ENCODE measurements at regions not wholly inside any gene's neighbourhood (a gene's known extent, or its start where the extent isn't known, plus 50 kb on each side); places are given as distances from the start of the nearest gene placed in this dataset.
"Not testable (repeated sequence)": the region's sequence is repeated elsewhere in the genome, so short reads cannot be mapped to it uniquely, and the experiment has no call there.

DNA sequence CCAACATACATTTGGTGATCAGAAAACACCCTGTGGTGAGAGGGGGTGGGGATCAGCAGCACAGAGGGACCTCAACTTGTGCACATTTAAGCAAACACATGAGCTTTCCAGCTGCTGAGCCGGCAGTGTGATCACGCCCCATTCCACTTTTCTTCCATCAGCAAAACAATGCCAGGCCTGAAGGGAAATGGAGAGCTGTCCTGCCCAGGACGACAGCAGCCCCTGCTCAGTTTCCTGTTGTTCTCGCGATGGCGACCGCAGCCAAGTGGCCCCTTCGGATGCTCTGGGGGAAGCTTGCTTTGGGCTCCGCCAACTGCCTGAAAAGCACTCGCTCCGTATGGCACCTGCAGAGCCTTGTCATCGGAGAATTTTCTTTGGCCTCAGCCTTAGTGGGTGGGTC, 272.3 kb downstream of the FOXL1 start:
- Mint-ChIP-seq H3K27ac (no peak overlapping the region), H3K27me3 (peaks cover 6 to 17% (median 7%) of the 10 kb centered on the region in 3 donors), H3K36me3 (no peaks in the 10 kb centered on the region), H3K4me3 (no peak overlapping the region), H3K9me3 (peaks cover 0 to 2% (median 0%) of the 10 kb centered on the region in 7 donors), H3K4me1 (no peaks in the 10 kb centered on the region)
- ATAC-seq (ENCODE audit: low read depth in 2 of 2) (no peak), DNase-seq (no peak)

DNA sequence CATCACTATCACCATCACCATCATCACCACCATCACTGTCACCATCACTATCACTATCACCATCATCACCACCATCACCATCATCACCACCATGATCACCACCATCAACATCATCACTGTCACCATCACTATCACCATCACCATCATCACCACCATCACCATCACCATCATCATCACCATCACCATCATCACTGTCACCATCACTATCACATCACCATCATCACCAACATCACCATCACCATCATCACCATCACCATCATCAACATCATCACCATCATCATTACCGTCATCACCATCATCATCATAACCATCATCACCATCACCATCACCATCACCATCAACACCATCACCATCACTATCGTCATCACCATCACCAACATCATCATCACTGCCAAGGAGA, 273.8 kb downstream of the FOXL1 start:
- ATAC-seq (ENCODE audit: low read depth in 2 of 2), result no peak
- no peak for DNase-seq

DNA sequence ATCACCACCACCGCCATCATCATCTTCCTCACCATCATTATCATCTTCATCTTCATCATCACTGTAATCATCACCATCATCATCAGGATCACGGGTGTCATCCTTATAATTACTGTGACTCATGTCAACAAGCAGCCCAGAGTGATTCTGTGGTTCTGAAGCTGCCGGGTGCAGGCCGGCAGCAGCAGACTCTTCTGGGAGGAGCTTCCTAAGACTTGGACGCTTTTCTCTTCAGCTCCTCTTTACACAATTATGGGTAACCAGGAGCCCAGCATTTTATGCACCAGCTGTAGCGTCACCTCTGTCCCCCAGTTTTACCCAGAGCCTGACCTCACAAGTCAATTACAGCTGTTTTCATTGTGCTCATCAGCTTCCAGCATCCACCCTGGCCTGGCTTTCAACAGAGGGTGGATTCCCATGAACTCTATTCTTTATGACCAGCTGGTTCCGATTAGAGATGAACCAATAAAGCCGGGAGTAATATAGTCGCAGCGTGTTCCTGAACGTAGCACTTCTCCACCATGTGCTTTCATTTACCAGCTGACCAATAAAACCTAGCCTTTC, 275.8 kb downstream of the FOXL1 start:
- ATAC-seq (ENCODE audit: low read depth in 2 of 2) (no peak), DNase-seq (no peak)
- H3K4me1 Mint-ChIP-seq, result no peaks in the 10 kb centered on the region
- no peaks in the 10 kb centered on the region for H3K36me3 Mint-ChIP-seq
- no peaks in the 10 kb centered on the region for H3K9me3 Mint-ChIP-seq
- H3K4me3 Mint-ChIP-seq, result peak overlapping the region in 1 of 8 donors; percentile 64
- H3K27ac Mint-ChIP-seq, result no peak overlapping the region
- H3K27me3 Mint-ChIP-seq, result peaks cover 2 to 9% (median 7%) of the 10 kb centered on the region in 3 donors

More for the DNA sequence above, 273.8 kb downstream of the FOXL1 start:
- Mint-ChIP-seq H3K9me3 (no peaks in the 10 kb centered on the region), H3K36me3 (no peaks in the 10 kb centered on the region), H3K27ac (no peak overlapping the region), H3K4me1 (no peaks in the 10 kb centered on the region), H3K27me3 (peaks cover 6 to 17% (median 7%) of the 10 kb centered on the region in 3 donors), H3K4me3 (no peak overlapping the region)

DNA sequence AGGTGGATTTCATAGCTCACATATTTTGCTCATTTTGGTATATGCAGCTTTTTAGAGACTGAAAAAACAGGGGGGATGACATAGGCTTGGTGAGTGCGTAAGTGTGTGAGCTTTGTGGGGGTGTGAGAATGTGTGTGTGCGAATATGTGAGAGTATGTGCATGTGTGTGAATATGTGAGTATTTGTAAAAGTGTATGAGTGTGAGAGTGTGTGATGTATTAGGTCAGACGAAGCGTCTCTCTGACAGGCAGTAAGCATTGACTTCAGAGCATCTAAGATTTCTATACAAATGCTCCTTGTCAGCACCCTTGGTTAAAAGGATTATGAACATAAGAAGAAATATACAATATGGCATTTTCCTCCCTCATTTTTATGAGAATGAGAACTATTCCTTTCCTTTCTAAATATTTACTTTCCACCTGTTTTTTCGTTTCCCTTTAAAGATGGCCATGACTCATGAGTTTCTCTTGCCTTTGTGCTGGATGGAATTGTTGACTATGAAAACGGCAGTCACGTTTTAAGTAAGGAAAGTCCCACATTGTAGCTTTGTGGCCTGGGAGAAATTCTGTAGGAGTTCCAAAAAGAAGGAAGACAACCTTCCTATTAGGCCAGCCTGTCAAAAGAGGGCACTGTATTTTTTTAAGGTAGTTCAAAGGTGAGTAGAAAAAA, 276.4 kb downstream of the FOXL1 start:
- Mint-ChIP-seq H3K27me3 (peaks cover 0 to 9% (median 7%) of the 10 kb centered on the region in 3 donors), H3K36me3 (no peaks in the 10 kb centered on the region), H3K4me1 (no peaks in the 10 kb centered on the region), H3K9me3 (no peaks in the 10 kb centered on the region), H3K4me3 (no peak overlapping the region), H3K27ac (no peak overlapping the region)
- no peak for ATAC-seq (ENCODE audit: low read depth in 2 of 2)
- no peak for DNase-seq

GRCh38 chr16:86856946-86857586, 278.7 kb downstream of the FOXL1 start:
- no peak overlapping the region for H3K4me3 Mint-ChIP-seq
- no peak overlapping the region for H3K27ac Mint-ChIP-seq
- no peaks in the 10 kb centered on the region for H3K36me3 Mint-ChIP-seq
- no peaks in the 10 kb centered on the region for H3K9me3 Mint-ChIP-seq
- H3K27me3 Mint-ChIP-seq, result peaks cover 0 to 7% (median 4%) of the 10 kb centered on the region in 3 donors
- no peak for ATAC-seq (ENCODE audit: low read depth in 2 of 2)
- H3K4me1 Mint-ChIP-seq, result no peaks in the 10 kb centered on the region
- DNase-seq, result no peak

DNA sequence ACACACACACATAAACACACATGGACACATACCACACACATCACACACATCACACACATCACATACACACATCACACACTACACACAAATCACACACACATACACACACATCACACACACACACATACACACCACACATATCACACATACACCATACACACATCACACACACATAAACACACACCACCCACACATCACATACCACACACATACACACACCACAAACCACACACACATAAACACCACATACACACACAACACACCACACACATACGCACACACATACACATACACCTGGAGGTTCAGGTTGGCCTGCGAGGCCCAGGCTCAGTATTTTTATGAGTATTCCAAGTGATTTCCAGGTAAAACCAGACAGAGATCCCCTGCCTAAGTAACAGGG, 279.5 kb downstream of the FOXL1 start:
- DNase-seq (no peak), ATAC-seq (ENCODE audit: low read depth in 2 of 2) (no peak)
- H3K4me3 Mint-ChIP-seq, result no peak overlapping the region
- no peaks in the 10 kb centered on the region for H3K9me3 Mint-ChIP-seq
- no peak overlapping the region for H3K27ac Mint-ChIP-seq
- H3K27me3 Mint-ChIP-seq, result peaks cover 0 to 7% (median 4%) of the 10 kb centered on the region in 3 donors
- H3K36me3 Mint-ChIP-seq, result no peaks in the 10 kb centered on the region
- no peaks in the 10 kb centered on the region for H3K4me1 Mint-ChIP-seq

- no peak for ATAC-seq (ENCODE audit: low read depth in 2 of 2)
- Mint-ChIP-seq H3K27ac (no peak overlapping the region), H3K9me3 (no peaks in the 10 kb centered on the region), H3K4me1 (no peaks in the 10 kb centered on the region), H3K27me3 (peaks cover 0 to 7% (median 4%) of the 10 kb centered on the region in 3 donors), H3K36me3 (no peaks in the 10 kb centered on the region), H3K4me3 (no peak overlapping the region)
- DNase-seq, result no peak
Measured at GRCh38 chr16:86858501-86858900, 280.2 kb downstream of the FOXL1 start.

GRCh38 chr16:86861270-86861858, 283.0 kb downstream of the FOXL1 start:
- not testable (repeated sequence) for H3K36me3 Mint-ChIP-seq; DNase-seq; H3K27ac Mint-ChIP-seq; H3K4me1 Mint-ChIP-seq; H3K9me3 Mint-ChIP-seq; ATAC-seq (ENCODE audit: low read depth in 2 of 2); H3K4me3 Mint-ChIP-seq; H3K27me3 Mint-ChIP-seq

GRCh38 chr16:86862595-86863280, 284.4 kb downstream of the FOXL1 start:
- Mint-ChIP-seq H3K9me3 (peaks cover 0 to 9% (median 6%) of the 10 kb centered on the region in 7 donors), H3K27ac (no peak overlapping the region), H3K27me3 (no peaks in the 10 kb centered on the region), H3K36me3 (no peaks in the 10 kb centered on the region), H3K4me3 (no peak overlapping the region), H3K4me1 (no peaks in the 10 kb centered on the region)
- no peak for ATAC-seq (ENCODE audit: low read depth in 2 of 2)
- DNase-seq, result no peak

- H3K27me3 Mint-ChIP-seq, result peaks cover 0 to 5% (median 3%) of the 10 kb centered on the region in 3 donors
- H3K4me1 Mint-ChIP-seq, result no peaks in the 10 kb centered on the region
- peaks cover 0 to 9% (median 6%) of the 10 kb centered on the region in 7 donors for H3K9me3 Mint-ChIP-seq
- ATAC-seq (ENCODE audit: low read depth in 2 of 2), result no peak
- H3K4me3 Mint-ChIP-seq, result no peak overlapping the region
- H3K27ac Mint-ChIP-seq, result no peak overlapping the region
- no peaks in the 10 kb centered on the region for H3K36me3 Mint-ChIP-seq
- DNase-seq, result no peak
Measured at GRCh38 chr16:86863609-86864008, 285.3 kb downstream of the FOXL1 start.

DNA sequence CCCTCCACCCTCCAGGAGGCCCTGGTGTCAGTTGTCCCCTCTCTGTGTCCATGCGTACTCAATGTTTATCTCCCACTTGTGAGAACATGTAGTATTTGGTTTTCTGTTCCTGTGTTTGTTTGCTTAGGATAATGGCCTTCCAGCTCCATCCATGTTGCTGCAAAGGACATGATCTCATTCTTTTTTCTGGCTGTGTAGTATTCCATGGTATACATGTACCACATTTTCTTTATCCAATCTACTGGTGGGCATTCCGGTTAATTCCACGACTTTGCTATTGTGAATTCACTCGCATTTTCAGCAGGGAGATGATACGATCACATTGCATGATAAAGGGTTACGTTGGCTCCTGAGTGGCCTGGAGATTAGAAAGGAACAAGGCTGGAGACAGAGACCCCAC, 286.2 kb downstream of the FOXL1 start:
- ATAC-seq (ENCODE audit: low read depth in 2 of 2), result no peak
- peaks cover 0 to 8% (median 4%) of the 10 kb centered on the region in 3 donors for H3K27me3 Mint-ChIP-seq

GRCh38 chr16:86865851-86866662, 287.7 kb downstream of the FOXL1 start:
- Mint-ChIP-seq H3K4me3 (no peak overlapping the region), H3K9me3 (peaks cover 0 to 9% (median 6%) of the 10 kb centered on the region in 7 donors), H3K27me3 (peaks cover 0 to 9% (median 8%) of the 10 kb centered on the region in 3 donors), H3K4me1 (no peaks in the 10 kb centered on the region), H3K36me3 (no peaks in the 10 kb centered on the region), H3K27ac (no peak overlapping the region)
- ATAC-seq (ENCODE audit: low read depth in 2 of 2), result no peak
- DNase-seq, result no peak

More for the DNA sequence above, 286.2 kb downstream of the FOXL1 start:
- H3K36me3 Mint-ChIP-seq, result no peaks in the 10 kb centered on the region
- H3K4me1 Mint-ChIP-seq, result no peaks in the 10 kb centered on the region
- no peak for DNase-seq
- H3K4me3 Mint-ChIP-seq, result no peak overlapping the region
- H3K27ac Mint-ChIP-seq, result peak overlapping the region in 1 of 6 donors; percentile 59
- H3K9me3 Mint-ChIP-seq, result peaks cover 0 to 9% (median 6%) of the 10 kb centered on the region in 7 donors
